Activated CD8-positive, alpha-beta memory T cell treated with anti-CD3 and anti-CD28 coated beads, Interleukin-2, amount 50 U/mL, for 24 hours (primary cell): ENCODE measurements at regions not wholly inside any gene's neighbourhood (a gene's known extent, or its start where the extent isn't known, plus 50 kb on each side); places are given as distances from the start of the nearest gene placed in this dataset.
"Not testable (repeated sequence)": the region's sequence is repeated elsewhere in the genome, so short reads cannot be mapped to it uniquely, and the experiment has no call there.

Experiments
- DNase-seq: peaks from one replicate; pipeline ENCODE4 v3.0.0-alpha.2; 2020; ENCODE audit errors: extremely low read depth

DNA sequence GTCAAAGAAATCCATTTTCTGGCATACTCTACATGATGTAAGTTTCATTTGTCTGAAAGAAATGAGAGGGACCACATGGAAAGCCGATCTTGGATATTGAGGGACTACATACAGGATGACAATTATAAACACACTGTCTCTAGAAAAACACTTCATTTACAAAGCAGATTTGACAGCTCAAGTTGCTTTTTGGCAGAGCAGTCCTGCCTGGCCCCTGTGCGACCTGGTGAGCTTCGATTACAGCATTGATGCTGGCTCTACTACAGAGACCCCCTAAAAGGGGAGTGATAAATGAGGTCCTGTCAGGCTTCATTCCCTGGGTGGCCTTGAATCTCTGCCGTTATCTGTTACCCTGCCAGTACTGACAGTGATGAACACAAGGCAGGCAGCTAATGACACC, 215.2 kb upstream of the NOCT start:
- DNase-seq = no peak

DNA sequence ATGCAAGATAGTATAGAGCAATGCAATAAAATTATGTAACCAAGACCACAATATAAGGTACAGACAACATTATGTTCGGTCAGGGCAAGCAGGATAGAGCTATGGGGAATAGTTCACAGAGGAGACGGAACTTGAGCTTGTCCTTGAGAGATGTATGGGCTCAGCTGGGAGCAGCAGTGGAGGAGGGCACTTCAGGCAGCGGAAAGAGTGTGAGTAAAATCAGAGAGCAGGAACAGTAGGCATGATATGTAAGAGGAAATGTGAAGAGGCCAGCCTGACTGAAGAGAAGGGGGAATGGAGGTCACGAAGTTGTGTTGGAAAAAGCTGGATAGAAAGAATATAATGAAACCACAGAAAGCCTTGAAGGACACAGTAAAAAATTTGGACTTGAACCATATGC, 217.2 kb upstream of the NOCT start:
- no peak for DNase-seq

DNA sequence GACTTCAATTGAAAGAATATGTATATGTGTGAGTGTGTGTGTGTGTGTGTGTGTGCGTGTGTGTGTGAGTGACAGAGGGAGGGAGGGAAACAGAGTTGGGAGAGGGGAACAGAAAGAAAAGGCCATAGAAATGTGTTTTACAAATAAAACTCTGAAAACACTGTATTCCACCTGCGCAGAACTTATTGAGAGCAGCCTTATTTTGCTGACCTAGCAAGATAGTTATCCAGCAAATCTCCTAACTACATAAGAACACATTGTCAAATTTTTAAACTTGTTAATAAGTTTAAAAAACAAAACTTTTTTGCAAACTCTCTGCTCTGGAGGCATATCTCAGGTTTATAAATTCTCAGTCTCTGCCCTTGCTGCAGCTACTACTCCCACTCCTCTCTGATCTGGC, 217.9 kb upstream of the NOCT start:
- no peak for DNase-seq

DNA sequence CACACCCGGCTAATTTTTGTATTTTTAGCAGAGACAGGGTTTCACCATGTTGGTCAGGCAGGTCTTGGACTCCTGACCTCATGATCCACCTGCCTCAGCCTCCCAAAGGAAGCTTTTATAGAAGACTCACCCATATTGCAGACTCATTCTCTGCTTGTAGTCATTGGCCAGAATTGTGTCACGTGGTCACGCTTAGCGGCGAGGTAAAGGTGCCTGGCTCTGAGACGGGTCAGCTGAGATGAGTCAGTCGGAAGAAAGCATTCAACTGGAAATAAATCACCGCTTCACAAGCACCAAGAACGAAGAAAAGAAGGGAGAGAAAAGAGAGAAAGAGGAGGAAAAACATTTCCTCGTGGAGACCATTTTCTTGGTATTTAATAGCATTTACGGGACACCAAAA, 218.8 kb upstream of the NOCT start:
- DNase-seq = no peak

DNA sequence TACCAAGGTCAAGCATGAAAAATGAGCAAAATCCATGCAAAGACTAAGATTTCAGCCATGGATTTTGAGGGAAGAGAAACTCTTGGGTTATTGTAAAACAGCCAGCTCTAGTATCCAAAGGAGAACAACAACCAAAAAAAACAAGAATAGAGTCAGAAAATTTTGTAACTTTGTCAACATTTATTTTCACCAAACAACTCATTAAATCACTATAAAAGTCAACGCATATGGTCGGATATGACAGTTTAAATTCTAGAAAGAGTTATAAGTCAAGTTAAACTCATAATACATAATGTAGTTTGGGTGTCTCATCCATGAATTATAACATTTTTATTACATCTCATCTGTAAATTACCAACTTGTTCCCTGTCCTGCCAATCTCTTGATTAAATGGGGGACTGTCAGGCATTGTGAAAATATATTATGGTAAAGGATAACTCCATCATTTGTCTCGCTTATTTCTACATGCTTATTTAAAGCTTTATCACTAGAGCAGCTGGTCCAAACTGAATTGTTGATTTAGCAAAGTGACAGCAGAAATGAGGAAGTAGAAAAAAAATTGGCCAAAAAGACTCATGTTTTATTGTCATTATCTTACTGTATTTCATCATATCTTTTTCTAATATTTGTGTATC, 224.8 kb upstream of the NOCT start:
- DNase-seq = no peak

DNA sequence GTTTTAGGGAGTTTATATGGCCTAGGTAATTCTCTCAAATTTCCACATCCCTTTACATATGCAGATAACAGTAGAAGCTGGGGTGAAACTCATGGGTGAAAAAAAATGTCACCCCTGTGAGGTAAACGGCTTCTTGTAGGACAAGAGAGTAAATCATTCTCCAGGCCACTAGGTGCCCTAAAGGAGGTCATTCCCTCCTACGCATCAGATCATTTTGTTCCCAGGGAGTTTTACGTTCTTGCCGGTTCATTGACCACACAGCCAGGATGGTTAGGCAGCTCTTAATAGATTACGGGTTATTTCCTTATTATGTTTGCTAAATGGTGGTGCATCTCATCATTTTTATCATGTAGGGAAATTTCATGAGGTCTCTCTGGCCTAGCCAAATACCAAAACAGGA, 225.8 kb upstream of the NOCT start:
- no peak for DNase-seq

DNA sequence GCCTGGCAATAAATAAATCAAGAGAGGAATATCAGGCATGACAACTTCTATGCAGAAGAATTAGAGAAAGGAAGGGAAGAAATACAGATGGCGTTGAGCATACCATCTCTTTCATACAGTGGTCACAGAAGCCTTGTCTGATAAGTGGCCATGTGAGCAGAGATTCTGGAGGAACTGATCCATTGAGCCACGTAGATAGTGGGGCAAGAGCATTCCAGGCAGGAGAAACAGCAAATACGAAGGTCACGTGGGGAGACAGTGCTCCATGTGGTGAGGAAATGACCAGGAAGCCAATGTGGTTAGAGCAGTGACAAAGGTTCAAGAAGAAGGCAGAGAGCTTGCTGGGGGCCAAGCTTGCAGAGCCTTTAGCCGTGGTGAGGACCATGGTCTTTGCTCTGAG, 226.7 kb upstream of the NOCT start:
- DNase-seq = no peak

DNA sequence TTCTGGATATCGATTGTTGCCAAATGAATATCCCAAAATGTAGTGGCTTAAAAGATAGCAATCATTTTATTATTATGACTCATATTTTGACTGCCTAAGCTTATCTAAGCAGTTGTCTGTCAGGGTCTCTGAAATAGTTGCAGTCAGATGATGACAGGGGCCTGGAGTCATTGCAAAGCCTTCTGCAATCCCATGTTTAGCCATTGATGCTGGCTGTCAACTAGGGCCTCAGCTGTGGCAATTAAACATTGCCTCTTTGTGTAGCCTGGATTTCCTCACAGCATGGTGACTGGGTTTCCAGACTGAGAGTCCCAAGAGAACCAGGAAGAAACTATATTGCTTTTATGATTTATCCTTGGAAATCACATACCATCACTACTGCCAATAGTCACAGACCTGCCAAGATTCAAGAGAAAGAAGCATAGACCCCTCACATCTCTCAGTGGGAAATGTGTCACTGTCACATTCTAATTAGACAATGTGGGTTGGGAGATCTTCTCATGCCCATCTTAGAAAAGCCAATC, 227.3 kb upstream of the NOCT start:
- no peak for DNase-seq

DNA sequence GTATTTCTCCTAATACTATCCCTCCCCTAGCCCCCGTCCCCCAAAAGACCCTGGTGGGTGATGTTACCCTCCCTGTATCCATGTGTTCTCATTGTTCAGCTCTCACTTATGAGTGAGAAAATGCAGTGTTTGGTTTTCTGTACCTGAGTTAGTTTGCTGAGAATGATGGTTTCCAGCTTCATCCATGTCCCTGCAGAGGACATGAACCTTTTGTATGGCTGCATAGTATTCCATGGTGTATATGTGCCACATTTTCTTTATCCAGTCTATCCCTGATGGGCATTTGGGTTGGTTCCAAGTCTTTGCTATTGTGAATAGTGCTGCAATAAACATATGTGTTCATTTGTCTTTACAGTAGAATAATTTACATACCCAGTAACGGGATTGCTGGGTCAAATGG, 235.8 kb upstream of the NOCT start:
- DNase-seq = not testable (repeated sequence)

DNA sequence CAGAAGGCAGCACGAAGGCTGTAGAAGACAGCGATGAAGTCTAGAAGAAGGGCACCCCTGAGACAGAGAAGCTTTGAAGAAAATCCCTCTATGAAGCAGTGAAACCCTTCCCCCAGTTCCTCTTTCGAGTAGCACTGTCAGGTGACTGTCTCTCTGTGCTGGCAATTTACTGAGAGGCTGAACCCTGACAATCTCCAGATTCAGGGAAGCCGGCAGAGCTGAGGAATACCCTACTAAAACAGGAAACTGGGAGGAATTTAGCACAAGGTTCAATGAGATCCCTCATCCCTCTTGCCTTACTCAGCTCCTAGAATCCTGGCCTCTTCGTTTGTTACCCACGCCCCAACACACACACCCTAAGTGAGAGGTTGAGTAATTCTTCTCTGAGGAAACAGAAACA, 239.7 kb upstream of the NOCT start:
- DNase-seq = no peak

DNA sequence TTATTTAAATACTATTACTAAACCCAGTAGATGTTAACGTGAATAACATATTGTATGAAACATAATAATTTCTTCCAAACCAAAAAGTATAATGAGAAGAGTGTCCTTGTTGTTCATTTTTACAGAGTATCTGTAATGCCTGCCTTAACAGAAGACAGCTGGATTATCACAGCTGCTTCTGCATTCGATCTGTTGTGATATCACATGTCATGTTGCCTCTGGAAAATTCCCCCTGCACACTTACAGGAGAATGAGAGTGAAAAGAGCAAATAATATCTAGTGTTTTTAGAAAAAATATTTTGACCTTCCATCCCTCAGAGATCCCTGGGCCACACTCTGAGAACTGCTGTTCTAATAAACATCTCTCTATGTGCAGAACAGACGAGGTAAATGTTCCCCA, 240.1 kb upstream of the NOCT start:
- no peak for DNase-seq

DNA sequence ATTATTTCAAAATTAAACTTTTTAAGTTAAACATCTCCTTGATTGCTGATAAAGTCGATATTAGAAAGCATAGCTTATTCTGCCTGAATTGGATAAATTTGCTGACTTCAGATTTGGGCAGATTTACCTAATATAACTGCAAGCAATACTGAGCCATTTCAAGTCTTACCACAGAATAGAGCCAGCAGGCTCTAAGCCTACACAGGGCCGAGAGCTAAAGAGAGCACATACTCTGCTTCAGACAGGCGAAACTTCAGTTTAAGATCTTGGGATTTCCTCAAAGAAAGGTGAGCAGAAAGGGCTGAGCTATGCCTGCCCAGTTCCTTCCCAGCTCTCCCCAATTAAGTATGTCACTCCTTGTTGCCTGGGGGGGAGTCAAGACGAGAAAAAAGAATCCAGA, 240.6 kb upstream of the NOCT start:
- DNase-seq = no peak

DNA sequence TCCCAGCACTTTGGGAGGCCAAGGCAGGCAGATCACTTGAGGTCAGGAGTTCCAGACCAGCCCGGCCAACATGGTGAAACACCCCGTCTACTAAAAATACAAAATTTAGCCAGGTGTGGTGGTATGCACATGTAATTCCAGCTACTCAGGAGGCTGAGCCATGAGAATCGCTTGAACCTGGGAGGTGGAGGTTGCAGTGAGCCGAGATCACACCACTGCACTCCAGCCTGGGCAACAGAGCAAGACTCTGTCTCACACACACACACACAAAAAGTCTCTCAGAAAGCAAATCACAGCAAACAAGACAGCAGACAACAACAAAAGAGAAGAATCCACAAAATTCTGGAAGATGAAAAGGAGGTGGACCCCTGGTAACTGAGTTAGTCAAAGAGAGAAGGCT, 241.5 kb upstream of the NOCT start:
- DNase-seq = not testable (repeated sequence)

DNA sequence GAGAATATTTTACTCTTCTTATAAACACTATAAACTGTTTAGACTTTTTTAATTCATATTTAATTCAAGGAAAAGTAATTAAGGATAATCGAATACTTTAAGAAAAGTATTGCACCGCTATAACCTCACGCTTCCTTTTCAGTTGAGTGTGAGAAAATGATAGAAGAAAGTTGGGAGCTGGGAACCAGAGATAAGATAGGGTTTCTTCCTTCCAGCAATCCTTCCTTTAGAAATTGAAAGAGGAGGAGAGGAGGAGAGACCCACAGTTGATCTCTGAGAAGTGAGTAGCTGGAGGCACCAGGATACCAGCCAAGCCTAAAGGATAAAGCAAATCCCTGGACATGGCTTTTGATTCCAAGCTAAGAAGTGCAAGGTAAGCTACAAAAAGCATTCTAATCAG, 242.3 kb upstream of the NOCT start:
- DNase-seq = no peak

DNA sequence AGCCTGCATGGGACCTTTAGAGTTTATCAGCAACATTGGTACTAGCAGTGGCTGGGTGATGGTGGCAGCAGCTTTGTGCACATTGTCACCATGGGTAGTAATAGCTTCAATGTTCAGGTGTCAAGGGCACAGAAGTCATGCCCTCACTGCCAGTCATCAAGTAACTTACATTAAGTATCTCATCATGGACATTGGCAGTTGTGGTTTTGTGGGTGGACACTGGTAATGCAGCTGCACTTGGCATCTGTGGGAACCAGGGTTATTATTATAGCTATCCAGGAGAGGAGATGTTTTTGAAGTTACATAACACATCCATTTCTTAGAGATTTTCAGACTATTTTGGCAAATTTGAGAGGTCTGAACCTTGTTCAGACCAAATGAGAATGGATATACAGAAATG, 243.2 kb upstream of the NOCT start:
- no peak for DNase-seq

DNA sequence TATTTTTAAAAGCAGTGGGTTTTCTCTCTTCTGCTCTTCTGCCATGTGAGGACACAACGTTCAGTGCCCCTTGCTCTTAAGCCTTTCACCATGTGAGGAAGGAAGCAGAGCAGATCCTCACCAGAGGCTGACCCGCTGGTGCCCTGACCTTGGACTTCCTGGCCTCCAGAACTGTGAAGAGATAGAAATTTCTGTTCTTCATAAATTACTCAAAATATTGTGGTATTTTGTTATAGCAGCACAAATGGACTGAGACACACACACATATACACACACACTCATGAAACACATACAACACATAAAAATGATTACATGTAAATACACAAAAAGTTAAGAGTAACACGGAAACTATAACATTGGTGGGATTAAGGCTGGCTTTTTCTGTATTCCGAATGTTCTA, 244.8 kb upstream of the NOCT start:
- DNase-seq = no peak

DNA sequence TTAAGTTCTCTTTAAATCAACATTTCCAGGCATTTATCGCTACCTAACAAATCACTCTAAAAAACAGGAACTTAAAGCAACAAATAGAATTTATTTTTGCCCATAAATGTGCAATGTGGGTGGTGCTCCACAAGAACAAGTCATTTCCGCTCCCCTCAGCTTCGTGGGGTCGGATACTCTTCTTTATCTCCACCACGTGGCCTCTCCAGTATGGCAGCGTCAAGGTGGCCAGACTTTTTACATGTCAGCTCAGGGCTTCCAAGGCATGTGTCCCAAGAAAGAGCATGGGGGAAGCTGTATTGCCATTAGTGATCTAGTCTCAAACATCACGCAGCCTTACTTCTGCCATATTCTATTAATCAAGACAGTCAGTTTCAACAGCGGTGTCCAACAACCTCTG, 249.2 kb upstream of the NOCT start:
- no peak for DNase-seq

DNA sequence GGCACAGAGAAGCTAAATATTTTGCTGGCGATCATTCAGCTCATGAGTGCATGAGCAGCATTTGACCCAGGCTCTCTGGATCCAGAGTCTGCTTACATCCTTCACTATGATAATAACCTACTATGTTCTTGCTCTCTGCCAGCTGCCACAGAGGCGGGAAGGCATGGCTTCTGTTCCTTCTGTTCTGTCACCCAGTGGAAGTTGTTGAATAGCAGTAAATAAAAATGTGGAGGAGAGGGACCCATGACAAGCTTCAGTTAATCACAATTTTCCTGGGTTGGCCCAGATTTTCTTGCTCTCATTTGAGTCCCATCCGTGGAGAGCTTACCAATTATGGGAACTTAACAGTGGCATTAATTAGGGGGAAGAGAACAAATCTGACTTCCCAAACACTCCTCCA, 250.1 kb upstream of the NOCT start:
- DNase-seq = no peak

DNA sequence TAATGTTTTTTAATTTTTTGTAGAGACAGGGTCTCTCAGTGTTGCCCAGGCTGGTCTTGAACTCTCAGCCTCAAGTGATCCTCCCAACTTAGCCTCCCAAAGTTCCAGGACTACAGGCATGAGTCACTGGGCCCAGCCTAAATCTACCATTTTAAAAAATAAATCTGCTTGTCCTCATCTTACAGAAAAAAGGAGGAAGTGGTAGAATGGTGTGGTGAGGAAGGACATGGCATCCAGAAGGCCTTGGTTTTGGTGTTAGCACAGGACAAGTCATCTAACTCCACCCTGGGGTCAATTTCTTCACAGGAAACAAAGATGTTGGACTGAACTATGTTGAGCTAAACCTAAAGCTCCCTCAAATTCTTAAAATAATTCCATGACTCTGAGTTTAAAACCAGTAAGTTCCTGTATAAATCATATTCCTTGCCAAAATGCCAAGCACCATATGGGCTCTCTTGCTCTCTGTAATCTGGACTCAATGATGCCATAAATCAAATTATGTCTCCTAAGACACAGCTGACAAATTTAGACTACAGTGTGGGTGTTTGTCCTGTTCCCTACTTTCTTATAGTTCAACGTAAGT, 253.9 kb upstream of the NOCT start:
- DNase-seq = no peak

DNA sequence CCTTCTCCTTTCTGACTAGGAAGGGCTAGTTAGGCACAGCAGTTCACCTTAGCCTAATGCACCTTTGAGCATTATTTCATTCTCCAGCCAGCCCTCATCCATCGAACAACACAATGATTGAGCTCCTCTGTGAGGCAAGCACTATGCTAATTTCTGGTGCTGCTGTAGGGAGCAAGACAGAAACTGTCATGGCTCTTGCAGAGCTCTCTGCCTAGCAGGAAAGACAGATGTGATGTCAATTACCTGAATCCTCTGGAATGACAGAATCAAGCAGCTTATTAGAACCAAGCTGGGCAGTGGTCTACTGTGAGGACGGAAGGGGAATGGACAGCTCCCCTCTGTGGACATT, 256.1 kb upstream of the NOCT start:
- no peak for DNase-seq

DNA sequence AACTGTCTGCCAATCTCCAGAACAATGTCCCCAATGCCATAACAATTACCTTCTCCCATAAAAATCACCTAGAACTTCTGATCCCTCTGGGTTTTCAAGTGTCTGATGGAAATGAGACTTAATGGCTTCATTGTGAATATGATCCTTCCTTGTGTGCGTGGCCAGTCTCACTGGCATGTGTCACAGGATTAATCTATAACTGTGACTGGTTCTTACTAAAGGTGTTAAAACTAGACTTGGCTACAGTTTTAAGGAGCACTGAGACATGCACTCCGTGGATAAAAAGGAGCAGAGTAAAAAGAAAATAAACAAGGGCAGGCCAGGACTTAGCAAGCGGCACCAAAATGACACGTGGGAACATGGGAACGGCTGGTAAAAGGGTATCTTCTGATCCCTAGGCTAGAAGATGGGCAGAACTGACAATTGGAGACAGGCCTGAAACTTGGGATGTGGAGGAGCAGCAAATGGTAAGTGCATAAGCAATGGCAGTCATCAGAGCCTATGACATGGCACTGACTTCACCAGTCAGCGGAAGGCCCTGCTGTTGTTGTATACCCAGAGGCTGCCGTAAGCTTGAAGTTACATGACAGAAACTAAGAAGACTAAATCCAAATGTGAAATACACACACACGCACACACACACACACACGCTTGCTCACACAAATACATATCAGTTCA, 256.6 kb upstream of the NOCT start:
- DNase-seq = no peak

DNA sequence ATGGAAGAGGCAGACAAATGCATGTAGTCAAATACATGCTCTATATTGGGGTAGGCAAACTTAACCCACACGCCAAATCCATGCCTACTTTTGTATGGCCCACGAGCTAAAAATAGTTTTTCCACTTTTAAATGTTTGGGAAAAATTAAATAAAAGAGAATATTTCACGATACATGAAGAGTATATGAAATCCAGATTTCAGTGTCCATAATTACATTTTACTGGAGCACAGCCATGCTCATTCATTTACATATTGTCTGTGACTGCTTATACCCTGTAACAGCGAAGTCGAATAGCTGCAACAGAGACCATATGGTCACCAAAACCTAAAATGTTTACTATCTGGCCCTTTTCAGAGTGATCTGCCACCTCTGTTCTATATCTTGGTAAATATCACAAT, 257.4 kb upstream of the NOCT start:
- DNase-seq = no peak

DNA sequence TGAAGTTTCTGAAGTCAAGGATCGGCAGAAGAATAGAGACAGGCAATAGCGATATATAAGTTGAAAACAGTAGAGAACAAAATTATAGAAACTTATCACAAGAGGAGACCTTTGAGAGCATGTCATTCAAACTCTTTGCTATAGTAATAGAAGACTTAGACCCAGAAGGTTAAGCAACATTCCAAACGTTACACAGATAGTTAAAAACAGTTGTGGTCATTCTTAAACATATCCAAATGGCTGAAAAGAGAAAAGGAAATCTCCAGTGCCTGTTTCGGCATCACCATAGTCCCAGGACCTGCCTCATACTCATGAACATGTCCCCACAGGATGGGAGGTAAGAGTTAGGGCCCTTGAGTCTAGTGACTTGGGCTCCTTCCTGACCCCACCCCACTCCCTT, 258.1 kb upstream of the NOCT start:
- no peak for DNase-seq

DNA sequence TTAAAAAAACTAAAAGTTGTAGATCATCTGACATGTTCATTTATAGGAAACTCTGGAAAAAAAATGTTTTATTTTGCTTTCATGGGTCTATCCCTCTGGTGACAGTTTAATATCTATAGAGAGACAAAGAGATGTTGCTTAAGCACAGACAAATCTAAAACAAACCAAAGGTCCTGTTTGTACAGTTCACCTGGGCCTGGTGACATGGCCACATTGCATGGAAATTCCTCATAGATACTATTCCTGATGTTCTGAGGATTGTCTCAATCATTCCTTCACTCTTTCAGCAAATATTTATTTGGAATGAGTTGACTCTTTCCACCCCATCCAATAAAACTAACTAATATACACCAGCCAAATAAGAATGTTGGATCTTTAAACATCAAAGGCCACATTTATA, 259.1 kb upstream of the NOCT start:
- DNase-seq = no peak
